GM21381 (cell line): ENCODE measurements at regions not wholly inside any gene's neighbourhood (a gene's known extent, or its start where the extent isn't known, plus 50 kb on each side); places are given as distances from the start of the nearest gene placed in this dataset.
"Not testable (repeated sequence)": the region's sequence is repeated elsewhere in the genome, so short reads cannot be mapped to it uniquely, and the experiment has no call there.

Source experiments
- ATAC-seq: cut with Tn5 transposase; IDR thresholded peaks from one replicate; pipeline ENCODE4 v1.9.1; 2021; ENCODE audit warnings: mild to moderate bottlenecking, moderate library complexity; ENCODE audit not compliant: unreplicated experiment

- ATAC-seq, result not testable (repeated sequence)
These were observed 1585.9 kb upstream of the PRMT6 start for GRCh38 chr1:105470541-105470940.

GRCh38 chr1:105483436-105483835, 1573.0 kb upstream of the PRMT6 start:
- no peak for ATAC-seq

- no peak for ATAC-seq
These were observed 1571.3 kb upstream of the PRMT6 start for GRCh38 chr1:105485207-105485606.

- ATAC-seq, result no peak
These were observed 1563.6 kb upstream of the PRMT6 start for GRCh38 chr1:105492921-105493320.

DNA sequence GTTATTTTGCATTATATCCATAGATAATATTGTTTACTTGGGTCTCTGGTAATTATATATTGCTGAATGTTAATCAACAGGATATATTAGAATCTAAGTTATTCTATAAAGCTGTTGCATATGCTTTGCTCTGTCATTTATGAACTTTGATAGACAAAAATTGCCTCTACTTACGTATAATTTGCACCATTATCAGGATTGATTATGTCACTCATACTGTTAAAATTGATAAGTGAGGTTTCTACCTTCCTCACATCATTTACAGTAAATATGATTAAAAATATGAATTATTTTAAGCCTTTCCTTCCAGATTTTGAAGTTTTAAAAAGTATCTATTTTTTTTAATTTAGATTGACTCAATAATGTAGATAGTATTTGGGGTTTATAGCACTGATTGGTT, 1540.4 kb upstream of the PRMT6 start:
- no peak for ATAC-seq

DNA sequence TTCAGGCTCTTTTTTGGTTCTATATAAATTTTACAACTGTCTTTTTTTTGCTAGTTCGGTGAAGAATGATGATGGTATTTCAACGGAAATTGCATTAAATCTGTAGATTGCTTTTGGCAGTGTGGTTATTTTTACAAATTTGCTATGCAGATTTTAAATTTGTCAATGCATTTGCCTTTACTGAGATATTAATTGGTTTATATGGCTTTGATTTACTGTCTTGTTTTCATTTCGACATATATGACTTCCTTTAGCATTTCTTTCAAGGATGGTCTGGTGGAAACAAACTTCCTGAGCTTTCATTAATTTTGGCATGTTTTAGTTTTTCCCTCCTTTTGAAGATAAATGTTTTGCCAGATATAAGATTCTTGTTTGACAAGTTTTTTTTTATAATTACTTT, 1522.5 kb upstream of the PRMT6 start:
- ATAC-seq, result no peak

DNA sequence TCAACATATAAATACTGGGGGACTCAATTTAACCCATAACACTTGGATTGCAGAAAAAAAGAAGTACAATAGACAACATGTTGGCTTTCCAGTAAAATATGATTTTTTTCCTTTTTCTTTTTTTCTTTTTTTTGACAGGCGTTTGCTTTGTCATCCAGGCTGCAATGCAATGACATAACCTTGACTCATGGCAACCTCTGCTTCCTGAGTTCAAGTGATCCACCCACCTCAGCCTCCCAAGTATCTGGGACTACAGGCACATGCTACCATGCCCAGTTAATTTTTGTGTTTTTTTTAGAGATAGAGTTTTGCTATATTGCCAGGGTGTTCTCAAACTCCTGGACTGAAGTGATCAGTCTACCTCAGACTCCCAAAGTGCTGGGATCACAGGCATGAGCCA, 1512.0 kb upstream of the PRMT6 start:
- ATAC-seq, result no peak

GRCh38 chr1:105556266-105556665, 1500.2 kb upstream of the PRMT6 start:
- no peak for ATAC-seq

- no peak for ATAC-seq
These were observed 1498.5 kb upstream of the PRMT6 start for GRCh38 chr1:105558023-105558422.

DNA sequence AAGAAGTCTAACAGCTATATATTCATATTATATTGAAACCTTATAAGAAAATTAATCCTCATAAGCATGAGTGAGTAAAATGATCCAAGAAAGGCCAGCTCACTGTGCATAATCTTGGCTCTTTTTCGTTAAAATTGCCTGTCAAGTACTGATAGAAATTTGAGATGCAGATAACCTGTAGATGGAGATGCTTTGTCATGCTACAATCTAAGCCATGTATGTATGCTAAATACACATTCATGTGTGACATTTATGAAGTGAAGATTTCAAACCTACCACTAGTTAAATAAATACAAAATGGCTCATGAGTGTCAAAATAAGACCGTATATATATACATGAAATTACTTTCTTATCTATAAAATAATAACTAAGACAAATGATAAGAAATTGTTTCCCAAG, 1491.5 kb upstream of the PRMT6 start:
- no peak for ATAC-seq

GRCh38 chr1:105585791-105586190, 1470.7 kb upstream of the PRMT6 start:
- ATAC-seq, result no peak

DNA sequence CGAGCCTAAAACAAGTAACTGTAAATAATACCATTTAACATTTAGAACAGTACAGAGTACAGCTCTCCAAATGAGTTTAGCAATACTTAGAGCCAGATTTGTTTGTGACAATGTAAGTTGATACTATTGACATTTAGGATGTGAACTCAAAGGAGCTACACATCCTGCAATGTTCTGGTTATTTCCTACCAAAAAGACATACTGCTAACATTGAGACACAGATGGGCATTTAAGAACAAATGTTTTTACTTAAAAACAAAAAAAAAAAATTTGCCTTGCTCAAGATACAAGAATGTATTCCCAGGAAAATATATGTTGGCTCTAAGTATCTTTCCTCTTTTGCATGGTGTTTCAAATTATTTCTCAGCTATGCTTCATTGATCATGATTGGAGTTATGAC, 1464.8 kb upstream of the PRMT6 start:
- no peak for ATAC-seq

- ATAC-seq, result no peak
These were observed 1447.8 kb upstream of the PRMT6 start for GRCh38 chr1:105608713-105609112.

- ATAC-seq, result no peak
These were observed 1430.0 kb upstream of the PRMT6 start for GRCh38 chr1:105626276-105626987.

DNA sequence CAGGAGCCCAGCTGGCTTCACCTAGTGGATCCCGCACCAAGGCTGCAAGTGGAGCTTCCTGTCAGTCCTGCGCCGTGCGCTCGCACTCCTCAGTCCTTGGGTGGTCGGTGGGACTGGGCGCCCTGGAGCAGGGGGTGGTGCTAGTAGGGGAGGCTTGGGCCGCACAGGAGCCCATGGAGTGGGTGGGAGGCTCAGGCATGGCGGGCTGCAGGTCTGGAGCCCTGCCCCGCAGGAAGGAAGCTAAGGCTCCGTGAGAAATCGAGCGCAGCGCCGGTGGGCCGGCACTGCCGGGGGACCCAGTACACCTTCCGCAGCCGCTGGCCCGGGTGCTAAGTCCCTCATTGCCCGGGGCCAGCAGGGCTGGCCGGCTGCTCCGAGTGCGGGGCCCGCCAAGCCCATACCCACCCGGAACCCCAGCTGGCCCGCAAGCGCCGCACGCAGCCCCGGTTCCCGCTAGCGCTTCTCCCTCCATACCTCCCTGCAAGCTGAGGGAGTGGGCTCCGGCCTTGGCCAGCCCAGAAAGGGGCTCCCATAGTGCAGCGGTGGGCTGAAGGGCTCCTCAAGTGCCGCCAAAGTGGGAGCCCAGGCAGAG, 1425.2 kb upstream of the PRMT6 start:
- ATAC-seq, result not testable (repeated sequence)

DNA sequence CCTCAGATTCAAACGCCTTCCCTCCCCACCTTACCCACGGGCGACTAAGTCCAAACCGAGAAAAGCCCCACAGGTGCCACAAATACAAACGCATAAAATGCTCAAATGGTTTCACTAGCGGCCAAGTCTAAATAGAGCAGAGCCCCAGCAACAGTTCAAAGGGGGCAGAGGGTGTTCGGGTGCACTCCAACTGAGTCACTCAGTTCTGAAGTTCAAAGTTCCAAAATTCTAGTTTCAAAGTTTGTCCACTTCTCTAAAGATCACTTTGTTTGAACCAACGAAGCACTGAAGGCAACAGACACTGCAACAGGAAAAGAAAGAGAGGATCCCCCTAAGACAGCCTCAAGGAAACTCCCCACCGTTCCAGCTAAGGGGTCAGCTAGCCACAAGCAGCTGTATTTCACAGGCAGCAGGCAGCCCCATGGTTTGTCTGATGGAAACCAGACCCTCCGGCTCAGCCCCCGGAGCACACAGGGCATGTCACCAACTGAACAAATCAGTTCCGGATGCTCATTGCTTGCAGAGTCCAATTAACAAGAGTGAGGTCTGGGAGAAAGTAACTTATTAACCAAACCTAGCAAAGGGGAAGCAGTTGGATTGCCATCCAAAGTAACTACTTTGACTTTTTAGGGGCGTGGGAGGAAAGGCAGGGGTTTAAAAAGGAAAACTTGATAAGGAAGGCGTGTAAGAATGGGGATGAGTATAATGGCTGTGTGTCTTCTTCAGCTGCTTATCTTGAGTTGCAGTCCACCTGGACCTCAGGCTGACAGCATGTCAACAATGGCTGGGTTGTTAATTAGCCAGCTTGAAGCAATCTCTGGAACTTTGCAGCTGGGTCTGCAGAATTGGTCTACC, 1423.9 kb upstream of the PRMT6 start:
- ATAC-seq, result no peak

DNA sequence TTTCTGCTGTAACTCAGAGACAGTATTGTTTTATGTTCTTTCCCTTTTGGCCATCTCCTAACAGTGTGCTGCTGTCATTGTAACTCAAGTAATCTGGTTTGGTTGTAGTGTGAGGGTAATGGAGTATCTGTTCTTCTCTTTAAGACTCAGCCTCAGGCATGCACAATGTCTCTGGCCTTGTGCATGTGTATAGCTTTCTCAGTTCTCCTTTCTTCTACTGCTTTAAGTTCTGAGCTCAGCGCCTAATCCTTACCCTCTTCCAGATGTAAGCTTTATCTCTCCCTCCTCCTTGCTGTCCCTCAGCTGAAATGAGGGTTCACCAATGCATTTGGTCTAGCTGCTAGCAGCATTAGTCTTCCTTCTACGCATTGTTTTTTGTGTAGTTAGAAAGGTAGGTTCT, 1420.4 kb upstream of the PRMT6 start:
- ATAC-seq, result no peak

DNA sequence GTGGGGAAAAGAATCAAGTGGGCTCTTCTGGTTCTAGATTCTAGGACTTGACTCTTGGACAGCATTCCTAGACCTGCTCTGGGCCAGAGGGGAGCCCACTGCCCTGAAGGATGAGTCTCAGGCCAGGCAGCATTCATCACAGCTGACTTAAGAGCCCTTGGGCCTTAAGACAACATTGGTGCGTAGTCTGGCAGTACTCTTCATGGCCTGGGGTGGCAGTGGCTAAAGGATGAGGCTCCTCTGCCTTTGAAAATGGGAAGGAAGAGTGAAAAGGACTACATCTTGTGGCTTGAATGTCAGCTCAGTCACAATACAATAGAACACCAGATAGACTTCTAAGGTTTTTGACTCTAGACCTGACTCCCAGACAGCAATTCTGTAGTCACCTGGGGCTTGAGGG, 1415.1 kb upstream of the PRMT6 start:
- ATAC-seq, result no peak

GRCh38 chr1:105652109-105652508, 1404.4 kb upstream of the PRMT6 start:
- ATAC-seq, result no peak

DNA sequence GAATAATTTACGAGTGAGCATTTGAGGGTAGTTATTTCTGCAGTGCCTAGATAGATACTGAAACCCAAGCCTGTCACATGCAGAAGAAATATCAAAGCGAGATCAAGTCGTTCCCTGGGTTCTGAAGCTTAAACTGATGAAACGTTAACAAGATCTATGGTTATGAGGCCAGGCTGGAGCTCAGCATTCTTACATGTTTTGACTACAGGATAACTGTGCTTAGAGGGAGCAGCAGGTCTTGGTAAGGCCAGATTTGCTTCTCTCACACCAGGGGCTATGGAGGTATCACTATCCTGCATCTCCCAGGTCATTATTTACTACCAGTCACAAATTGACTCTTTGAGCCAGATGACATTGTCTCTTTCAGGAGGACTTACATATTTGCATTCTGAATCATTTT, 1401.4 kb upstream of the PRMT6 start:
- no peak for ATAC-seq

DNA sequence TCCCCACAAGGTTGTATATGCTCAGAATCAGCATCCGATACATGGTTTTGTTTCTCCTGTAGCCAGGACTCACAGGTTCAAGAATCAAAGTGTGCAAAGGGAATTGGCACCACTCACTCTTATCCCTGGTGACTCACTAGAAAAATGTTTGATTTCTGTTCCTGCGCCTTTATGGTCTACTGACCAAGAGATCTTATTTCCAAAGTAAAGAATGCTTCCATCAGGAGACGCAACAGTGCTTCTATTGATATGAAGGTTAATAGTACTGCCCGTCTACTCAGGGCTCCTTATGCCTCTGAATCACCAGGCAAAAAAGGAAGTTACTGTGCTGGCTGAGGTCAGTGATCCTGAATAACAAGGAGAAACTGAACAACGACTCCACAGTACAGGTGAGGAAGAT, 1392.0 kb upstream of the PRMT6 start:
- ATAC-seq, result no peak

DNA sequence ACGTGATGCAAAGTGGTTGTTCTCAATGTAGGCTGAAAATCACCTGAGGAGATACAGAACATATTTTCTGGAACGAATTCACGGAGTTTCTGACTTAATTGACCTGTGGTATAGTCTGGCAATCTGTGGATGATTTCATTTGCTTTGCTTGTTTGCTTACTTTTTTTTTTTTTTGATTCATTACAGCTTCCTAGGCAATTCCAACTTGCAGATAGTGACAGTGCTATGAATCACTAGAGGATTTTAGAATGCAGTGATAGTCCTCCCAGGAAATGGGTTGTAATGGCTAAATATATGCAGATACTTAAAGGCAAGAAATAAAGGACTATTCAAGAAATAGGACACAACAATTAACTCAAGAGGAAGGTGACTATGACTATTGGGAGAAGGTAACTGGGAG, 1378.1 kb upstream of the PRMT6 start:
- ATAC-seq, result no peak
